OCI-M2 (cell line): ENCODE measurements at regions not wholly inside any gene's neighbourhood (a gene's known extent, or its start where the extent isn't known, plus 50 kb on each side); places are given as distances from the start of the nearest gene placed in this dataset.

Experiments used
- DNase-seq: peaks from one replicate; lab custom pipeline; 2025; ENCODE audit not compliant: unreplicated experiment; lab: John Stamatoyannopoulos, UW

GRCh38 chr2:122367646-122368010 lies 612.2 kb downstream of the TSN start:
- no peak for DNase-seq

GRCh38 chr2:122368576-122369243 lies 613.3 kb downstream of the TSN start:
- no peak for DNase-seq

GRCh38 chr2:122378521-122378920 lies 623.1 kb downstream of the TSN start:
- no peak for DNase-seq

- DNase-seq, result no peak
Observed at GRCh38 chr2:122384768-122385333, 629.4 kb downstream of the TSN start.

GRCh38 chr2:122388208-122388607 lies 632.8 kb downstream of the TSN start:
- no peak for DNase-seq

GRCh38 chr2:122389694-122390093 lies 634.2 kb downstream of the TSN start:
- no peak for DNase-seq

- no peak for DNase-seq
Observed at GRCh38 chr2:122390406-122390805, 635.0 kb downstream of the TSN start.

GRCh38 chr2:122391726-122392125 lies 636.3 kb downstream of the TSN start:
- DNase-seq, result no peak

- DNase-seq, result no peak
Observed at GRCh38 chr2:122395687-122396086, 640.2 kb downstream of the TSN start.

- DNase-seq, result no peak
Observed at GRCh38 chr2:122411231-122411630, 655.8 kb downstream of the TSN start.

- DNase-seq, result no peak
Observed at GRCh38 chr2:122412360-122412759, 656.9 kb downstream of the TSN start.

- no peak for DNase-seq
Observed at GRCh38 chr2:122414902-122415301, 659.5 kb downstream of the TSN start.

- no peak for DNase-seq
Observed at GRCh38 chr2:122417114-122417513, 661.7 kb downstream of the TSN start.

GRCh38 chr2:122421775-122422174 lies 666.3 kb downstream of the TSN start:
- no peak for DNase-seq

- no peak for DNase-seq
Observed at GRCh38 chr2:122422384-122422991, 667.0 kb downstream of the TSN start.

GRCh38 chr2:122423934-122424333 lies 668.5 kb downstream of the TSN start:
- DNase-seq, result no peak

GRCh38 chr2:122433123-122433754 lies 677.8 kb downstream of the TSN start:
- no peak for DNase-seq

GRCh38 chr2:122445003-122445402 lies 689.6 kb downstream of the TSN start:
- DNase-seq, result no peak

- no peak for DNase-seq
Observed at GRCh38 chr2:122446761-122447160, 691.3 kb downstream of the TSN start.

GRCh38 chr2:122447237-122447636 lies 691.8 kb downstream of the TSN start:
- DNase-seq, result no peak

GRCh38 chr2:122451040-122451439 lies 695.6 kb downstream of the TSN start:
- no peak for DNase-seq

- no peak for DNase-seq
Observed at GRCh38 chr2:122451697-122452096, 696.2 kb downstream of the TSN start.
